ENCODE measurements at regions not wholly inside any gene's neighbourhood (a gene's known extent, or its start where the extent isn't known, plus 50 kb on each side); places are given as distances from the start of the nearest gene placed in this dataset.

- DNase-seq, result no peak
Observed at GRCh38 chr1:73635021-73635420, 563.0 kb downstream of the LRRIQ3 start.

- no peak for DNase-seq
Observed at GRCh38 chr1:73627723-73628122, 570.3 kb downstream of the LRRIQ3 start.

DNA sequence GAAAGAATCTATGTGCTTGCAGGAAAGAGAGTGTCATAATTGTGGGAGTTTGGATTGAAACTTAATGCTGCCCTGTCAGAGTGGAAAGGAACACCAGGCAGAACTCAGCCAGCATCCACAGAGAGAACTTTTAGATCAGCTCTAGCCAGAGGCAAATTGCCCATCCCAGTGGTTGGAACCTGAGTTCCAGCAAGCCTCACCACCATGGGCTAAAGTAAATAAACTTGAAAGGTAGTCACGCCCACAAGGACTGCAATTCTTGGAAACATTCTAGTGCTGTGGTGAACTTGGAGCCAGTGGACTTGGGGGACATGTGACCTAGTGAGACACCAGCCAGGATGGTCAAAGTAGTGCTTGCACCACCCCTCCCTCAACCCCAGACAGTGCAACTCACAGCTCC is 571.6 kb downstream of the LRRIQ3 start:
- no peak for DNase-seq

GRCh38 chr1:73623946-73624345 is 574.0 kb downstream of the LRRIQ3 start:
- peak; percentile 53 to 80 for DNase-seq

- no peak for DNase-seq
Observed at GRCh38 chr1:73617145-73617544, 580.8 kb downstream of the LRRIQ3 start.

DNA sequence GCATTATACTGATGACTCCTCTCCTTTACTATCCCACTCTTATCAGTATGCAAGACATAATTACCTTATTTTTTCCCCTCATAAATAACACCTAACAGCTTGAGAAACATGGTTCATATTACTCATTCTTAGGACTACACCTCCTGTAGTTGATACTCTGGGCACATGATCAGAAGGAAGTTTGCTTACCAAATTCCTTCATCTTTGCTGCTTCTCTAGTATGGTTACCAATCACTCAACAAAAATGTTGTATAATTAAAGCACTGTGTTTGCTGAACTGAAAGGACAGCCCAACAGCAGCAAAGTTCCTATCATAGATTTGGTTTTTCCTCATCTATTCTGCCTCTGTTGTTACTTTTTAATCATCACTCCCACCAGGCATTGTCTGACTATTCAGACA is 586.3 kb downstream of the LRRIQ3 start:
- DNase-seq, result no peak

- DNase-seq, result no peak
Observed at GRCh38 chr1:73604739-73605138, 593.2 kb downstream of the LRRIQ3 start.

DNA sequence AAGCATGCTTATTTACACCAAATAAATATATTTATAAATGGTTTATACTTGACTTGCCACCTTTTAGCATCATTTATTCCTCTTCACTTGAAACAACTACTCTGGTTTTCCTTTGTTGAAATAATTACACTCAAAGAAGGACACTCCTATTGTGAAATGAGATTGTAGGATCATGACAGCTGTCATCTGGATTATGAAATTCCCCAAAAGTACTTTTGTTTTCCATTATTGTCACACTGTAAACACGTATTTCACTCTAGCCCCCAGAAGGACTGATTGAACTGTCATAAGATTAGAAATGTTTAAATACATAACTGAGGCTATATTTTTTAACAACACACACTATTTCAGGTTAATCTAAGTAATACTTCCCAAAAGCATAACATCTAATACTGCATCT is 593.8 kb downstream of the LRRIQ3 start:
- DNase-seq, result no peak

DNA sequence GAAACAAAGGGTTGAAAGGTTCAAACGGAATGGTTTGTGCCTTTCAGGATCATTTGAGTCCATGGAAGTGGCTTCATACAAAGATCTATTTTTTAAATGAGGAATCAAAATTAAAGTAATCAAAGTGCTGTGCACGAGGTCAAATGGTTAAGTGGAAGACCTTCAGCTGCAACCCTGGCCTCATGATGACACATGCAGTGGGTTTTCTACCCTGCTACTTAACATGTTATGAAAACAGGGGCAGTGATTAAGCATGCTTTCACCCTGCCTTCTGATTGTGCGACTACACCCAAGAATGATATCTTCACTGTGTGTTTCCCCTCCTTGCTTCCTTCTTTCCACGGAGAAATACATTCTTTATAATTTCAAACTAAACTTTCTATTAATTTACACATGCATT is 604.2 kb downstream of the LRRIQ3 start:
- no peak for DNase-seq

- DNase-seq, result peak in 1 of 2 experiments; percentile 4
Observed at GRCh38 chr1:73593364-73593763, 604.6 kb downstream of the LRRIQ3 start.

- DNase-seq, result no peak
Observed at GRCh38 chr1:73587080-73587479, 610.9 kb downstream of the LRRIQ3 start.

- DNase-seq, result no peak
Observed at GRCh38 chr1:73577206-73577605, 620.8 kb downstream of the LRRIQ3 start.

- no peak for DNase-seq
Observed at GRCh38 chr1:73576083-73576482, 621.9 kb downstream of the LRRIQ3 start.

DNA sequence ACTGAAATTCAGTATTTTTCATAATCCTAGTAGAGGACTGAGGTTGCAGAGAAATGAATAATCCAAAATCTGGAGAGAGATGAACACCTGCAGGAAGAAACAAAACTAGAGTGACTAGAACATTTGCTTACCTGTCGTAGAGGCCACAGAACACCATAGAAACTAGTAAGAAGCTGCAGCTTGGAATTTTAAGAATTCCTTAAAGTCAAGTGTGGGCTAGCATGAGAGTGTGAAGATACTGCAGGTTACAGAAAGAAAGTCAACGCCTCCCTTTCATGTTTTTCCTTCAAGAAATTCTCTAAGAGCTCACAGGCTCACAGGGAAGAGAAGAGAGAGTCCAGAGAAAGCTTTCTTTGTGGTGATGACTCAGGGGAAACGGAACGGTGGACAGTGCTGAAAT is 633.7 kb downstream of the LRRIQ3 start:
- DNase-seq, result no peak

DNA sequence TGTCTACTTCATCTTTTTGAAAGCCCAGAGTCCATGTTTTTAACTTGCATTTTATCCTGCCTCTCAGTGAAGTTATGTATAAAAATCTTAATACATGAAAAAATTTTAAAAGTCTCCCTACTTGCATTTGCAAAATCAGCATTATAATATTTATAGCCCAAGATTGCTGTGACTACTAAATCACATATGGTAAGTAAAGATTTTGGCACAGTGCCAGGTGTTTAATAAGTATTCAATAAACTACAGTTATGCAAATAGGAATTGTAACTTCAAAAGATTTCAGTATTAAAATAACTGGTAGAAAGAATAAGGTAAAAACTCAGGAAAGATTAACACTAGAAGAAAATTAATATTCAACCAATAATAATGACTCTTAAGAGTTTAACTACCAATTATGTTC is 641.7 kb downstream of the LRRIQ3 start:
- DNase-seq, result no peak

DNA sequence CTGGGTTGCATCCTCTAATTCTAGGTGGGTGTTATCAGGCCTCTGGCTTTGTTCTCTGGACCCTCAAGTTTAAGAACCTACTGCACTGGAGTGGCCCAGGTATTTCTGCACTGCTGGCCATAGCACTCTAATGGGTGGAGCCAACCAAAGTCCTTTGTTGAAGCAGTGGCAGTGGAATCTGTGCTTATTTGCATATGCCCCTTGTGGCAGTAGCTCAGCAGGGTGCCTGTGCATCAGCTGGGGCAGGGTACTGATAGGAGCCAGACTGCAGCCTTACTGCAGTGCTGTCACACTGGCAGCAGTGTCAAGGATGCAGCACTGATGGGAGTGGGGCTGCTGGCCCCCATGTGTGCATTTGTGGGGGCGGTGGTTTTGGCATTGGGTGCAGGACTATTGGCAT is 660.6 kb downstream of the LRRIQ3 start:
- DNase-seq, result no peak

- DNase-seq, result peak; percentile 9 to 46
Observed at GRCh38 chr1:73517603-73518191, 680.3 kb downstream of the LRRIQ3 start.

DNA sequence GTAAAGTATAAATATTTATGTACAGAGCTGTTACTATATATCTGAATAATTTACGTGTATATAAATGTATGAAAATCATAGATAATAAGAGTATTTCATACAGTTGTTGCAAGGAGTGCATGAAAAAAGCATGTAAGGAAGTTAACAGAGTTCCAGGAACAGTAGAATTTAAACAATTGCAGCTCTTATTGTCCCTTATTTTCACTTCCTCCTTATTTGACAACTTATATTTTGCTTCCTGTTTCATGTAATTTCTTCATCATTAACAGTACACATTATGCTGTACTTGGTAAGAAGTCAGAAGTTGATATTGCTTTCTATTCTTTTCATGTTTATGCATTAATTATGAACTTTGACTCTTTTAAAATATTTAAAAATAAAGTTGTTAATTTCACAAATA is 681.5 kb downstream of the LRRIQ3 start:
- DNase-seq, result no peak

GRCh38 chr1:73511038-73511437 is 686.9 kb downstream of the LRRIQ3 start:
- no peak for DNase-seq

- peak; percentile 11 to 77 for DNase-seq
Observed at GRCh38 chr1:73500154-73500553, 697.8 kb downstream of the LRRIQ3 start.

DNA sequence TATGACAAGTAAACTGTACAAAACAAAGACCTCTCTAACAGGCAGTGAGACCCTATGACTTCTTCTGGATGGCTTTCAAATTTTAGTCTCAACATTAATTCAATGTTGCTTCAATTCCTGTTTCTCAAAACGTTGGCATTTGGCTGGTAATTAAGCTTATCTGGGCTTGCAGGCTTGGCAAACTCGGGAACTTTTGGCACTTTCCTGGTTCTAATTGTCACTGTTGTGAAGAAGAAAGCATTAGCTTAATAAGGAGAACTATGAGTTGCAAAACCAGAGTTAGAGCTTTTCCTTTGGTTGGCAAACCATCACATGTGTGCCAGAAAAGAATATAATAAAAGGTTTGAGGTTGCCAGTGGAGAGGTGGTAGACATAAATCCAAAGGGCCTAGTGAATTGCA is 698.3 kb downstream of the LRRIQ3 start:
- DNase-seq, result peak; percentile 43 to 79

GRCh38 chr1:73491621-73492020 is 706.4 kb downstream of the LRRIQ3 start:
- DNase-seq, result no peak

DNA sequence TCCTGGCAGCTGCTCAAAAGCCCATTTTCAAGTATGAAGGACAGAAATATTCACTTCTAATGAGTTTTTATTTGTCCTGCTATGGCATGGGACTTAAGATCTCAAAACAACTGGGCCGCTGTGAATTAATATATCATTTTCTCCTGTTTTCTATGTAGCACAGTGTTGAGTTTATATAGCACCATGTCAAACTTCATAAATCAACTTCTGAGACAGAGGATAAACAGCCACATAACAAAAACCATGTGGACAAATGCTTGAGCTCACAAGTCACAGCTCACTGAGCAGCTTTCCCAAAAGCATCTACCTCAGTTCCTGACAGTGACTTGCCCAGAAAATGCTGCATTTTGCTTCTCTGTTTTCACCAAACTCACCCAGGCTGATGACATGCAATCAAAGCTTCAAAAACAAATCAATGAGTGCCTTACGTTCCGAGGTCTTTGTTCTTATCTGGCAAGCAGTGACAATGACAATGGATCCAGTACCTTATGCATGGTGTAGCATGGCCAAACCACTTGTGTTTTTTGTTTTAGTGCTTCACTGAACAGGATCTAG is 722.6 kb downstream of the LRRIQ3 start:
- peak in 1 of 2 experiments; percentile 16 for DNase-seq

- DNase-seq, result no peak
Observed at GRCh38 chr1:73472810-73473209, 725.2 kb downstream of the LRRIQ3 start.

- peak in 1 of 2 experiments; percentile 52 for DNase-seq
Observed at GRCh38 chr1:73467731-73468130, 730.2 kb downstream of the LRRIQ3 start.

Data from NCI-H446 (cell line).